ENCODE measurements at regions not wholly inside any gene's neighbourhood (a gene's known extent, or its start where the extent isn't known, plus 50 kb on each side); places are given as distances from the start of the nearest gene placed in this dataset.

DNA sequence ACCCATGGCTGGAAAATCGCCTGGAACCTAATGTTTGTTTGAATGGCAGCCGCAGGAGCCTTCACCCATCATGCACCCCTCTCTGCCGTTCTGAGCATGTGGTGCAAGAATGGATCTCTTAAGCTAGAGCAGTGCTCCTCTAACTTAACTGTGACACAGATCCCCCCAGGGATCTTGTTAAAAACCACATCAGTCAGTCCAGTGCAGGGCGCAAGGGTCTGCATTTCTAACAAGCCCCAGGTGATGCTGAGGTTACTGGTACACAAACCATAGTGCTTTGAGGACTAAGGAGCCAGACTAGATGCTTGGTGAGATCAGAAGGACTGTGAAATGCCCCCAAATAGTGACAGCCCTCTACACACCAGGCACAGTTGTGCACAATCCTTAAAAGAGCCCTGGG is 87.1 kb upstream of the KCTD1 start:
- Histone ChIP-seq H2AFZ (ENCODE audit: low read length) (no peak overlapping the region), H3K27ac (ENCODE audit: insufficient read depth, low read length) (no peak overlapping the region), H3K9me3 (ENCODE audit: control insufficient read depth, insufficient read depth, low read depth, low read length) (no peaks in the 10 kb centered on the region), H3K4me1 (ENCODE audit: control insufficient read depth, extremely low read depth, insufficient read depth, low read length) (no peaks in the 10 kb centered on the region), H3K4me3 (replicated peaks in 1 of 4; ENCODE audit: control extremely low read depth in 1 of 4, insufficient read depth in 1 of 4, low read depth in 3 of 4, low read length in 4 of 4) (no peak overlapping the region), H3K27me3 (ENCODE audit: control insufficient read depth, insufficient read depth, low read length) (no peaks in the 10 kb centered on the region), H3K79me2 (ENCODE audit: control insufficient read depth, insufficient read depth, low read length) (no peaks in the 10 kb centered on the region), H3K9ac (ENCODE audit: insufficient read depth, low read length) (no peak overlapping the region), H3K4me2 (ENCODE audit: extremely low read depth, insufficient read depth, low read length) (no peak overlapping the region), H4K20me1 (ENCODE audit: control insufficient read depth, extremely low read depth, insufficient read depth, low read length) (no peaks in the 10 kb centered on the region), H3K36me3 (ENCODE audit: control insufficient read depth, insufficient read depth, low read length) (no peaks in the 10 kb centered on the region)
- no peak for DNase-seq (ENCODE audit: low read depth in 2 of 2)
- no peak for TF ChIP-seq CTCF (conservative IDR thresholded peaks at IDR 0.05 in 1 of 2, IDR thresholded peaks at IDR 0.05 in 1 of 2; ENCODE audit: low read depth in 1 of 2, low read length in 2 of 2)
- no peak for TF ChIP-seq EZH2 (IDR thresholded peaks at IDR 0.05; ENCODE audit: low read length, missing control alignments)

DNA sequence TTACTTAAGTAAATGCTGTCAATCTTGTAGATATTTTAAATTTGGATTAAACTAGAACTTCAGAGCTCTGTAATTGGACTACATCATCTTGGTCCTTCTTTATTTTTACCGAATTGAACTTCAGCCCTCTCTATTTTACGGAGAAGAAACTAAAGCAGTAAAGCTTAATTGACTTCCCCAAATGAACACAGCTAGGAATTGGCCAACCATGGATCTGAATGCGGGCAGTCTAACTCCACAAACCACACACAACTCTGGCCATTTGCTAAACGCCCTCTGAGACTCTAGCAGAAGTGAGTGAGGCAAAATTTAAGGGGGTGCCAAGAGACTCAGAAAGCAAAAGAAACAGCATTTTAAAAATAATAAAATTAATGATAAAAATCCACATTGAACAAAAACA is 86.3 kb upstream of the KCTD1 start:
- no peak overlapping the region for H3K9ac ChIP-seq (ENCODE audit: insufficient read depth, low read length)
- TF ChIP-seq EZH2 (IDR thresholded peaks at IDR 0.05; ENCODE audit: low read length, missing control alignments) (no peak), CTCF (conservative IDR thresholded peaks at IDR 0.05 in 1 of 2, IDR thresholded peaks at IDR 0.05 in 1 of 2; ENCODE audit: low read depth in 1 of 2, low read length in 2 of 2) (no peak)
- H3K27me3 ChIP-seq (ENCODE audit: control insufficient read depth, insufficient read depth, low read length), result no peaks in the 10 kb centered on the region
- H3K4me2 ChIP-seq (ENCODE audit: extremely low read depth, insufficient read depth, low read length), result no peak overlapping the region
- no peaks in the 10 kb centered on the region for H3K4me1 ChIP-seq (ENCODE audit: control insufficient read depth, extremely low read depth, insufficient read depth, low read length)
- H3K36me3 ChIP-seq (ENCODE audit: control insufficient read depth, insufficient read depth, low read length), result no peaks in the 10 kb centered on the region
- H4K20me1 ChIP-seq (ENCODE audit: control insufficient read depth, extremely low read depth, insufficient read depth, low read length), result no peaks in the 10 kb centered on the region
- no peak overlapping the region for H2AFZ ChIP-seq (ENCODE audit: low read length)
- no peak overlapping the region for H3K4me3 ChIP-seq (replicated peaks in 1 of 4; ENCODE audit: control extremely low read depth in 1 of 4, insufficient read depth in 1 of 4, low read depth in 3 of 4, low read length in 4 of 4)
- H3K79me2 ChIP-seq (ENCODE audit: control insufficient read depth, insufficient read depth, low read length), result no peaks in the 10 kb centered on the region
- H3K9me3 ChIP-seq (ENCODE audit: control insufficient read depth, insufficient read depth, low read depth, low read length), result no peaks in the 10 kb centered on the region
- H3K27ac ChIP-seq (ENCODE audit: insufficient read depth, low read length), result no peak overlapping the region
- DNase-seq (ENCODE audit: low read depth in 2 of 2), result no peak

GRCh38 chr18:26631135-26631534 is 82.8 kb upstream of the KCTD1 start:
- no peak overlapping the region for H3K4me3 ChIP-seq (replicated peaks in 1 of 4; ENCODE audit: control extremely low read depth in 1 of 4, insufficient read depth in 1 of 4, low read depth in 3 of 4, low read length in 4 of 4)
- no peaks in the 10 kb centered on the region for H3K9me3 ChIP-seq (ENCODE audit: control insufficient read depth, insufficient read depth, low read depth, low read length)
- no peak overlapping the region for H3K9ac ChIP-seq (ENCODE audit: insufficient read depth, low read length)
- H3K4me1 ChIP-seq (ENCODE audit: control insufficient read depth, extremely low read depth, insufficient read depth, low read length), result no peaks in the 10 kb centered on the region
- H2AFZ ChIP-seq (ENCODE audit: low read length), result no peak overlapping the region
- no peaks in the 10 kb centered on the region for H3K36me3 ChIP-seq (ENCODE audit: control insufficient read depth, insufficient read depth, low read length)
- H3K27me3 ChIP-seq (ENCODE audit: control insufficient read depth, insufficient read depth, low read length), result no peaks in the 10 kb centered on the region
- H3K79me2 ChIP-seq (ENCODE audit: control insufficient read depth, insufficient read depth, low read length), result no peaks in the 10 kb centered on the region
- no peak for DNase-seq (ENCODE audit: low read depth in 2 of 2)
- H3K4me2 ChIP-seq (ENCODE audit: extremely low read depth, insufficient read depth, low read length), result no peak overlapping the region
- H4K20me1 ChIP-seq (ENCODE audit: control insufficient read depth, extremely low read depth, insufficient read depth, low read length), result no peaks in the 10 kb centered on the region
- no peak overlapping the region for H3K27ac ChIP-seq (ENCODE audit: insufficient read depth, low read length)
- TF ChIP-seq CTCF (conservative IDR thresholded peaks at IDR 0.05 in 1 of 2, IDR thresholded peaks at IDR 0.05 in 1 of 2; ENCODE audit: low read depth in 1 of 2, low read length in 2 of 2) (no peak), EZH2 (IDR thresholded peaks at IDR 0.05; ENCODE audit: low read length, missing control alignments) (no peak)

Data from fibroblast of lung (primary cell).